ENCODE measurements at regions not wholly inside any gene's neighbourhood (a gene's known extent, or its start where the extent isn't known, plus 50 kb on each side); places are given as distances from the start of the nearest gene placed in this dataset.
A peak's percentile ranks its signal among the peaks of the same experiment; 100 is the strongest.

DNA sequence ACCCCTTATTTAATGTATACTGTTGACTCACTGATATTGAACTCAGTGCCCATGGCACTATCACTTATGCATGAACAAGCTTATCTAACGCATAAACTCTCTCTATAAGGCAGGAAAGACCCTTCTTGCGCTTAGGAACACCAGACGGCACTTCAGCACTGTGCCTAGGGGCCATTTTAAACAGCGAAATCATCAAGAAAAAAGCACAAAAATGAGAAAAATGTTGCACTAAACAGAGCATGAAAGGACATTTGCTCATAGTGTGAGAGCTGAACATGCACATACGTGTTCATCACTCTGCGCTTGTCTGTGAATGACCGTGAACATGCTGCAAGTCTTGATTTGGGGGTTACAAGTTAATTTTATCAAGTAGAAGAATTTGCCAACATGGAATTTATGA is 109.6 kb downstream of the WDR11 start:
- no peak for DNase-seq

DNA sequence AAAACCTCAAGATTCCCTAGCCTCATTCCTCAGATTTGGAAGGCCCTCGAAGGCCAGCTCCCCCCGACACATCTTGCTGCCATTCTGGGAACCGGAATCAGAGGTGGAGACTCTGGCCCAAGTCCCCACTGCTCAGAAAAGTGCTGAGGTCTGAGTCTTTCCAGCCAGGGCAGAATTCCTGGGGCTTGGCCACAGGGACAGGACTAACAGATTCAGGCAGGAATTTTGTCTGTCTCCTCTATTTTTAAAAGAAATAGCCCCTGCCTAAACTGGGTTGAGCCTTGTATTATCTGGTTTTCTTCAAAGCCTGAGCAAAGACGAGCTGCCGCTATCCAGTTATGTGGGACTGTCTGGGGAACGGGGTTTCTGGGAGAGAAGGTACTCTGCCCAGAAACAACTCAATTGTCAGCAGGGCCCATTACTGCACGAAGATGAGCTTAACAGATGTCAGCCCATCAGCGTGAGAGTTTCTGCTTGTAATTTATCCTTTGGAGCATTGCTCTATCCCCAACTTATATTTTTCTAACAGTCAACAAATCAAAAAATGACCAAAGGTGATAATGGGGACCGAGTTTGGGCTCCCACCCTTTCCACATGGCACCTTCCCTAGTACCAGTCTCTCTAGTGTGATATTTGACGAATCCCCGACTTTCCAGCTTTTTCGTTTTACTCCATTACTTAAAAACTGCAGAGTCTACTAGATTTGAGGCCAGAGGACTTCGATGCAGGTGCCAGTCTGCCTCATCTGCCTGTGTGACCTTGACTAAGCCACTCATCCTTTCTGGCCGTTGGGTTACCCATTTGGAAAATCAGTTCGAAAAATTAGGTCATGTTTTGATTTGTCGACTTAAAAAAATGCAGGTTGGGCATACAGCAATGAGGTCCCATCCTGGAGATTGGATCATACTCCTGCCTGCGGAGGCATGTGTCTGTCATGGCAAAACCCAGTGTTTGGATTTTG is 110.9 kb downstream of the WDR11 start:
- no peak for DNase-seq

DNA sequence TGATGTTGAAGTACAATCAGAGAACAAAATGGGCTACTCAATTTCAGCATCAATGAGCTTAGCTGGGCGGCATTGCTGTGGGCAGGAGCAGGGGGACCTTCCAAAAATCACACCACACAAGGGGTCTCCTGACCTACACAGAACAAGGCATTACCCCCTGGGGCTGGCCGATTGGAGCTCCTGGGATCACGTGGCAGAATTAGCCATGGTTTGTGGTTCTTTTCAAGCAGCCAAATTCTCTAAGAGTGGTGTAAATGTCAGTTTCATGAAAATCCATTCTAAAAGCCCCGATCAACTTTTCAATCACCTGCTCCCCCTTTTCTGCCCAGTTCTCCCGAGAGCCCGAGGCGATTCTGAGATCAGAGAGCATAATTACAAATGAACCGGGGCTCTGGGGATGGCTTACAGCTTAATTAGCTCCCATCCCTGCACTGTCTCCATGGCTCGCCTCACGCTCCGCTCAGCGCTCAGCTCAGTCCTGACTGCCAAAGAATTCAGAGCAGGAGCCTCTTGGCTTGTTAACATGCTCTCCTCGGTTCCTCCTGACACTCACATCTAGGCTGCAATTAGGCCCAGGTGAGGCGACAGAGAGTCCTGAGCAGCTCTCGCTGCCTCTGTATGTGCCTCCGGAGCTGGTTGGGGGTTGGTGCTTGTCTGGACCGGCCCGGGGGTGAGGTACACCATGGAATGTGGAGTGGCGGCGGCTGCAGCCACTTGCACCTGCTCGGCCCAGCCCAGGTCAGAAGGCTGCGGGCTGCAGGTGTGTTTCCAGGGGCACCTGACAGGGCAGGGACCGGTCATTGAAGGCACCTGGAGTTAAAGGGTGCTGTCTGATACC is 111.8 kb downstream of the WDR11 start:
- no peak for DNase-seq

DNA sequence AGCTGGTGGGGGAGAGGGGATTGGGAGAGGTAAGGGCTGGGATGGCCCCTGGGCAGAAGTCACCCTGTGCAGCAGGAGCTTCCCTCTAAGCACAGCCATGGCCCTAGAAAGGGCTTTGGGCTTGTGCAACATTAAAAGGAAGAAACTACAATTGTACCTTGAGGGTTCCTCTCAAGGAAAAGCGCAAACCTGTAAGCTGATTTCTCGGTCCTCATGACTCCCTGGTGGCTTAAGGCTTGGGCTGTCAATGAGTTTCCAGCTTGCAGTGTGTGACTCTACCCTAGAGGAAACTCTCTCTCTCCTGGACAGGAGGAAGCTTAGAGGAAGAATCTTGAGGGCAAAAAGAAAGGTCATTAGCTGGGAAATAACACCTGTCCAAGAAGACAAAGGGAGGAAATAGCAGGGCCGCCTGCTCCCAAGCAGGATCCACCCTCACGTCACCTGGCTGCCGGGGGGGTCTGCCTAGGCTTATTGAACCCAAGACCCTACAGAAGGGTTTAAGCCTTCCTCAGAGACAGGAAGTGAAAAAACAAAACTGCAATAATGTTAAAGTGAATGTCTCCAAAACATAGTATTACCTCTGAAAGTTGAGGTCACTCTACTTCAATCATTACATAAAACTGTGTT is 112.5 kb downstream of the WDR11 start:
- no peak for DNase-seq

DNA sequence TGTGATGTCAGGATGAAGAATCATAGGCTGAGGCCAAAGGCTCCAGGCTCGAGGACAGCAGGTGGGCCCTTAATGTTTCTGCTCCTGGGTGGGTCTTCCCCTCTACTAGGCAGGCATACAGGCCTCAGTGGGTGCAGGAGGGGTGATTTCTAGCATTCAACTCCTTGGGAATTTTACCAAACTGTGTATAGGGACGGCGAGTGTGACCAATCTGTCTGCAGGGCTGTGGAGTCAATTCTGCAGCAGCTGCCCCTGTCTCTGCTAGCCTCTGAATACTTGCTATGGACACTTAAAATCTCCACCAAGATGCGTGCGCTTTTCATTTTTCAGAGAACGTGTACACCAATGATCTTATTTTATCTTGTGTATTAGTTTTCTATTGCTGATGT is 115.5 kb downstream of the WDR11 start:
- no peak for DNase-seq

DNA sequence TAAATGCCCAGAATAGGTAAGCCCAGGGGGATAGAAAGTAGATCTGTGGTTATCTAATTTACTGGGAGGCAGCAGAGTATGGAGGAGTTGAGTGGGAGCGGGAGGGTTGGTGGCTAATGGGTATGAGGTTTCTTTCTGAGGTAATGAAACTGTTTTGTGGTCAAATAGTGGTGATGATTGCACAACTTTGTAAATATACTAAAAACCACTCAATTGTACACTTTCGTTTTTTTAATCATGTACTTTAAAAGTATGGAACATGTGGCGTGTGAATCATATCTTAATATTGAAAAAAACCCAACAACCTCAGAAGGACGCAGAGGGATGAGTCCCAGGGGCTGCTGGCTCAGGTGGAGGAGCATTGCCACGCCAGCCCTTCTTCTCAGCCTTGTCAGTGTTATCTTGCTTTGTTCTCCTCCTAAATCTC is 118.1 kb downstream of the WDR11 start:
- no peak for DNase-seq

DNA sequence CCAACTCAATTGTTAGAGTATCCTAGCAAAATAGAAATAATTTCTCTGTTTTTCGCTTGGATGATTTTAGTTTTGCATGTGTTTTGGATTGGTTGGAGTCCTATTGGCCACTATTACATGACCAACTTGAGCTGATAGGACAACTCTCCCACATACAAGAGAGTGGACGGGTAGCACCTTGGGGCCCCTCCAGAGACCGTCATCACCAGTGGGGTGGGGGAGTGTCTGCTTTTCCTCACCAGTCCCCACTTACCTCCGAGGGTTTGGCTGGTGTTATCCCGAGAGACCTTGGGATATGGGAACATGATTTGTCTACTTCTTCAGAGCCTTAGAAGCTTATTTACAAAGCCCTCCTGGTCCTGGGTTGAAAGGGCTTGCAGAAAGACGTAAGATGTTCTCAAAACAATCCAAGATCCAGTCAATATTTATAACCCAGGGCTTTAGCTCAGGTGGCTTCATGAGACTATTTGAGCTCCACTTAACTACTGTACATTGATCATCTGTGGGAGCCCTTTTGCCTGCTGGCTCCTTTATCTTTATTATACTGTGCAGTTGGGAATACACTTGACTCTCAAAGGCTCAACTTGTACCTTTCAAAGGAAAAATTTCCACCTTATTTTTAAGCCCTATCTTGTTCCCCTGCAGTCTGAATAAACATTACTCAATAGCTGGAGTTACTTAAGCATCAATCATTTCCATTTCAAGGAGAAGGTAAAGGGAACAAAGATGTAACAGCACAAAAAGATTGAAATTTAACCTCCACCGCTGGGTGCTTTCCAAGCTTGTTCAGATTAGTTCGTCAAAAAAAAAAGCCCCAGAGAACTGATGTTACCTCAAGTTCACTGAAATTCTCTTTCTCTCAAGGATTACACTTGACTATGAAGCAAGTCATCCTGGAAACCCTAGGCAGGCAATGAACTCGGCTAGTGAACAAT is 119.7 kb downstream of the WDR11 start:
- DNase-seq: no peak

DNA sequence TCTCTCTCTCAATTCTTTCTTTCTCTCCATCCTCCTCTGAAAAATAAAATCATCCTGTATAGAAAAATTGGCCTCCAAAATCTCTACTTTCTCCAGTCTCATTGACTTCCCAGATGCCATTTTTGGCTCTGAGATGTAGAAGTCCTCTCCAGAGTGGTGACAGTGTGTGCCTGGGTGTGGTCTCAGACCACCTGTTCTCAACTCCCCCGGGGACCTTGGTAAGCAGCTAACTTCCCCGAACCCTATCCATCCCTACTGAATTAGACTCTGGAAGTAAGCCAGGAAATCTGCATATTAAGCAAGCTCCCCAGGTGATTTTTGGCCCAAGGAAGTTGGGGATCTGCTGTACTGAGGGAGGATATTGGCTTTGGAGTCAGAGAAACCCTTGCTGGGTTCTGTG is 120.5 kb downstream of the WDR11 start:
- DNase-seq: no peak

DNA sequence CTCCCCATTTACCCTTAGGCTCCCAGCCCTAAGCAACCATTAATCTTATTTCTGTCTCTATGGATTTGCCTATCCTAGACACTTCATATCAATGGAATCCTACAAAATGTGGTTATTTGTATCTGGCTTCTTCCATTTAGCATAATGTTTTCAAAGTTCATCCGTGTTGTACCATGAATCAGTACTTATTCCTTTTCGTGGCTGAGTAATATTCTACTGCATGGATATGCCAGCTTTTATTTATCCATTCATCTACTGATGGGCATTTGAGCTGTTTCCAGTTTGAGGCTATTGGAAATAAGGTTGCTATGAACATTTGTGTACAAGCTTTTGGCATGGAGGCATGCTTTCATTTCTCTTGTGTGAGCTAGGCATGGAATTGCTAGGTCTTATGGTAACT is 121.1 kb downstream of the WDR11 start:
- DNase-seq: no peak

DNA sequence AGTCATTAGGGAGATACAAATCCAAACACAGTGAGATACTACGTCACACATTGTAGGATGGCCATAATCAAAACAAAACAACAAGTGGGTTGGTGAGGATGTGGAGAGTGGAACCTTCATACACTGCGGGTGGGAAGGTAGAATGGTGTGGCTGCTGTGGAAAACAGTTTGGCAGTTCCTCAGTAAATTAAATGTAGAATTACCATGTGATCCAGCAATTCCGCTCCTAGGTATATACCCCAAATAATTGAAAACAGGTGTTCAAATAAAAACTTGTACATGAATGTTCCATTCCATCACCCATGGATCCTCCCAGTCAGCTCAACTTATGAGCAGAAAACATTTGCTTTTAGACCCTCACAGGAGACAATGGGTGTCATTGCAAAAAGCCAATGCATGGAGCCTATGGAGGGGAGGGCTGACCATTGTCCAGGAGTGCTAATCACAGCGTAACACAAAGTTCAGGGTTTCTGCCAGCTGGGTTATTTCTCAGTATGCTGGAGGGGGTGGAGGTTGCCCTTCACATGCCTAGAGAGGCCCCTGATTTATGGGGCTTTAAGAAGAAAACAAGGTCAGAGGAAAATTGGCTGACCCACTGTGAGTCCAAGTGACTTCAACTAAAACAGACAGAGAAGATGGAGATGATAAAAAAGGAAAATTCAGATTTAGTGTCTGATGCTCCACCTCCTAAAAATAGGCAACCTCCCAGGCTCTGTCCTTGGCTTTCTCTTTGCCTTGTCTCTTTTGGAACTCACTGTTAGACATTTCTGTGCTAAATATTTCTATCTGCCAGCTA is 124.1 kb downstream of the WDR11 start:
- DNase-seq: no peak

DNA sequence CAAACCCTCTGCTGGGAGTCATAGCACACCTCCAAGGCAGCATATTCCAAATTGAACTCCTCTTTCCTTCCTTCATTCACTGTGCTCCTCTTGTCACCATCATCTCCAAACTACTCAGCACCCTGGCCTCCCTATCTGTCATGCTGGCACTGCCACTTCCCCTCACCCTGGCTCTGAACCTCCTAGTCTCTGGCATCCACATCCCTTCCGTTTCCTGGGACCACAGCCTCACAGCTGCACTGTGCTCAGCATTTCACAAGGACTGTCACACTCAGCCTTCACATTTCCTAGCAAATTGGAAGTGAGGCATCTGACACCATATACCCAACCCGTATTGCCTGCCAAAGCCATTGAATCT is 124.7 kb downstream of the WDR11 start:
- no peak for DNase-seq

DNA sequence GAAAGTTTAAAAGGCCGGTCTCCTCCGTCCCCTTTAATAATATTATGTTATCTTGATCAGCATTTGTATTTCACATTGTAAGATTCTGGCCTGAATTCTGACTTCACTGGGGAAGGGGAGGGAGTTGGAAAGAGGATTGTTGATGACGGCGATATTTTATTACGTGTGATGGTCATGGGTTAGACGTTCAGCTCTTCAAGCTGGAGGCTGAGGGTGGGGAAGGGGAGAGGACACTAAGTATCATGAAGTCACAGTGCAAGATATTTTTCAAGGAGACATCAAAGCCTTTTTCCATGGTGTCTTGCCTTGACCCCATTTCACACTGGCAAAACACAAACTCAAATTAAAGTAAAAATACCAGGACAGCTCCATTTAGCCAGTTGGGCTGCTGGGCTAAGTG is 126.7 kb downstream of the WDR11 start:
- no peak for DNase-seq

DNA sequence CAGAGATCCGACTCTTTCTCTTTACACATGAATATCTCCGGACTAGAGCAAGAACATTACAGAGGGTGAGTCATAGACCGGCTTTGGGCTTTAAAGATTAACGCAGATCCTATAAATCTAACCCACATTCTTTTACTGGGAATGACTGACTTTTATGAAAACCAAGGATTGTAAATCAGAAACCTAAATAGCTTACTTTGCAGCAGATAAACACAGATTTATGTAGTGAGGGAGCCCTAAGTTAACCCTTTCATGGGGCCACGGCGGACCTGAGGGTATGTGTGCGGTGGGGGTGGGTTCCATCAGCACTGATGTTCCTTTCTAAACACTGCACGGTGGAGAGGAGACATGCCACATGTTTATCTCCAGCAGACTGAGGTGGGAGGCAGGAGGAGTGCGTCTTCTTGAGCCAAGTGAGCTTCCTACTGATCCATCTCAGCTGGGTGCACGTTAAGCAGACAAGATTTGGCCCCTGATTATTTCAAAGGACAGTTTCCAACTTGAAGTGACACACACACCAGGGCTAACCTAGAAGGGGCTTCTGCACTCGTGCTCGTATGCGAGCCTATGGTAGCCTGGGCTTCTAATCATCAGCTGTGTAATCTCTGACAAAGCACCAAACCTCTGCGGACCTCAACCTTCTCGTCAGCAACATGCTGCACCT is 127.6 kb downstream of the WDR11 start:
- DNase-seq: no peak

DNA sequence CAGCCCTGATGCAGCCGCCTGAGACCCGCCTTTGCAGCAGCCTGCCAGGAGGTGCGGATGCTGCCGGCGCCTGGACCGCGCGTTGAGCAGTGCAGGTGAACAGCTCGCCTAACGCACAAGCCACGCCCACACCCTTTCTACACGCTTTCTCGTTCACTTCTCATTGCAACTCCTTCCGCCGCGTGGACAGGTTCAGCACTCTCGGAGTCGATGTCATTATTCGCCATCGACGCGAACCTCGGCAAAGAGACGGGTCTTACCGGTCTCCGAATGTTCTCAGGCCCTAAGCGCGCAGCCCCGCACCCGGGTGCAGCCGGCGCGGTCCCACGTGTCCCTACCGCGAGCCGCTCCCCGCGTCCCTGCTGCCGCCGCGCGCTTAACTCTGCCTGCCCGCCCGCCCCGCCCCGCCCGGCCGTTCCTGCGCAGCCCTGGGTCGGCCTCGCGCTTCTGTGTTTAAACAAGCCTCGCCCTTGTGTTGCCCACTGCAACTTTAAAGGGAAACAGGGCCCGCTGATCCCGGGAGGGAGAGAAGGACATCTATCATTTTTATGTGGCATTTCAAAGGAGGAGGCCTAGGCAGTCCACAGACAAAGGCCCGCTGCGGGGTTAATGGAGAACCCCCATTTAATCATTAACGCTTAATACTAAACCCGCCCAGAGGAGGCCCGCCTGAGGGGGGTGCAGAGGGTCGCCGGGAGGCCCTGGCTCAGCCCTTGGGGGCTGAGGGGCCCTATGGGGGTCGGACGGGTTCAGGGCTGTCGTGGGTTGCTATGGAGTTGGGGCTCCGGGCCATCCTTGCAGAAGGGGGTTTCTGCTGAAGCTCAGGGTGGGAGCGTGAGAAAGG is 128.5 kb downstream of the WDR11 start:
- DNase-seq: peak; percentile 50

DNA sequence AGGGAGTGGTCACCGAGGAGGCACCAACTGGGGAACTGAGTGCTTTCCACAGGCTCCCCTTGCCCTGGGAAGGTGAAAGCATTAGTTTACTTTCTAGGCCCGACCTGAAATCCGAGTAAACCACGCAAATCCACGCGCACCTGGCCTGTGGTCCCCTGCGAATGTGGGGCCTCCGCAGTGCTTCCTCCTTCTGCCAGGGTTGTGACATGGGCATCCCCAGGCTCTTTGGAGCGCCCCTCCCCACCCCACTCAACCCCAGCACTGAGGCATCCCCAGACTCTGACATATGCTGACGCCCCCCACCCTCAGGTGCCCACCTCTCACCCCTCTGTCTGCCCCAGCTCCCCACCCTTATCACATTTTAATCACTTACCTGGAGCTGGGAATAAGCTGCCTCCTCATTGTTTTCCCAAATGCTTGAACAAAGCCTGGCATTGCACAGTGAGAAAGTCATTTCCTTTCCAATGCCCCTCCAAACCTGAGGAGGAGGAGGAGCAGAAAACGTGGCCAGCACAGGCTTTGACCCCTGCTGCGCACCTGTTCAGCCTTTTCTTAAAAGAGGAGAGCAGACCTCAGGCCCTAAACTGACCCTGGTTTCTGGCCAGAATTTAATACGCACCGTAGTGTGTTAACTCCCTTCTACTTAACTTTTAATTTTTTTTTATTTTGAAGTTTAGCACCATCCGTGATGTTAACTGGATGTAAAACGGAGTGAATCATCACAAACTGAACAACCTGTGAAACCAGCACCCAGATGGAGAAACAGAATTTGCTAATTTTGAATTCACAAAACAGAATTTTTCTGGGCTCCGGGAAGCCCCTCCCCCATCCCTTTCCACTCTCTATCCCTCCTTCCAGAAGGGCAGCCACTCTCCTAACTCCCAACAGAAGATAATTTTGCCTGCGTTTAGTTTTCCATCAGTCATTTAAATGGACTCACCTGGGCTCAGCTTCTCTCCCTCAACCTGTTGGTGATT is 129.4 kb downstream of the WDR11 start:
- no peak for DNase-seq

DNA sequence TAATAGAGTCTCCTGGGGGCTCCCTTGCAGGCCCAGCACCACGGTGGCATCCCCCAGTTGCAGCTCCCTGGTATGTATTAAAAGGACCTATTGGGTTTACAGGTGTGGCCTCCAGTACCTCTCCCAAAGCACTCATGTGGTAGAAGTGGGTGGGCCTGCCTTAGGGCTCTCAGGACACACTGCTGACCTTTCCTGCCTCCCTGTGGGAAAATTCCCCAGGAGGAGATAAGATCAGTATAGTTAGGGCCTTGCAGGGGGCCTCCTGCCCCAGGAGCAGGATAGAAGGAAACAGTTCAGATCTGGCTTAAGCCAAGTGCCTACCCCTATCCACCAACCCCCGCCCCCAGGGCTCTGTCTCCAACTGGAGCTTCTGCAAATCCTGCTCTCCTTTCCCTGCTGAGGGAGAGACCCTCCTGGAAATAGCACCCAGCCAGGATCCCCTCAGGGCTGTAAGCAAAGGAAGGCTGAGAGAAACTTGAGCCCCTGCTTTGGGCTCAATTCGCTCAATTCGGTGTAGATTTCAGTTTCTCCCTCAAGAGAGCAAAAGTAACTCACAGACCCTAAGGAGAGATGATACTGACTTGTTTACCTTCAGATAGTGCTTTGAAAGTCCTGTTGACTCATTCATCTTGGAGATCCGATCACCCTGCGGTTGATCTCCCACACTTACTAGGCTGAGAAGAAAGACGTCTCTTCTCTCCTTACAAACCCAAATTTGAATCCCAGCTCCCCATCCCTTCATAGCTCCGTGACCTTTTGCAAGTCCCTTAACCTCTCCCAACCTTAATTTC is 130.6 kb downstream of the WDR11 start:
- no peak for DNase-seq

DNA sequence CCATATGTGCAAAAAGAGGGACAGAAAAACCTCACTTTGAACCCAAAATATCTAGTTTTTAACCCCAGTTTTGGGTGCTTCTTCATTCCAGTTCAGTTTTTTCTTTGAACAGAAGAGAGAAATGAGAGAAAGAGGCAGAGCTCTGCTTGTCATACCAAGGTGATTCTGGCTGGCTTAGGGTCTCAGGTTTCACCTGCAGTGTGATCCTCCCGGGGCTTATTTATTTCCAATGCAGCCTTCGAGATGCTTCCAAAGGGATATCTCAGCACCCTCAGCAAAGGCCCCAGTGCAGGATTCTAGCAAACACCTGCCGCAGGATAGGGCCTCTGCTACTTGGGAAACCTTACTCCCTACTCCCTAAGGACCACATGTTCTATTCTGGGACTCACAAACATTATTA is 131.3 kb downstream of the WDR11 start:
- no peak for DNase-seq

DNA sequence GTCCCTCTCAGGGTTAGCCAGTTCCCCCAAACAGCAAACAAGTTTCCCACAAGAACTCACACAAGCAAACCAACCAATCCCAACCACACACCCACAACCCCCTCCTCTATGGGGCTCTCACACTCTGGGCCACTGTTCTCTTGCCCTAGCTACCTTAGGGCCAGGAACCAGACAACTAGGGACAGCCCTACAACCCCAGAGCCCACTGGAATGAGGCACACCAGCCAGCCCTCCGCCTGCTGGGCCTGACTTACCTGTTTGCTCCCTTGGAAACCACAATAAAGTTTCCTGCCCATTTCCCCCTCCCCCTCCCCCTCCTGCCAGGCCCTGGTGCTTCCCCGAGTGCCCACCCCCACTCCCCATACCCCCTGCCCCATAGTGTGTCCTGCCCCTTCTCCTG is 132.6 kb downstream of the WDR11 start:
- no peak for DNase-seq

Measured in NCI-H1048 (cell line).